UCSD-AML1 (cell line): ENCODE measurements at regions not wholly inside any gene's neighbourhood (a gene's known extent, or its start where the extent isn't known, plus 50 kb on each side); places are given as distances from the start of the nearest gene placed in this dataset.

Experiments used
- DNase-seq: peaks from one replicate; lab custom pipeline; 2025; ENCODE audit not compliant: unreplicated experiment; lab: John Stamatoyannopoulos, UW

DNA sequence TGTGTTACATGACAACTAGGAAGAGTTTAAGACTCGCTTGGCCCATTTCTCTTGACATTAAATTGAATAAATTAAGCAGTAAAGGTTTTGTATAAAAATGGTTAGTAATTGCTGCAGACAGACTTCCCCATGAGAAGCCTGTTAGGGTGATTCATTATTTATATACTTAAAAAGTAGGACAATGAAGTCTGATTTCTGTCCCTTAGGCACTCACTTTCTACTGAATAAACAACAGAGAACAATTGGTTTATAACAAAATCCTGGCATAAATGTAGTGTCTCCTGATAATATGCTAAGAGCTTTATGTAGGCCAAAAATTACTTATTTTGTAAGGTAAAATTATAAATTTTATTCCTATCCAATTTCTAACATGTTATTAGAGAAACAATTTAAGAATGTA lies 2138.5 kb upstream of the PCDH20 start:
- DNase-seq: no peak

DNA sequence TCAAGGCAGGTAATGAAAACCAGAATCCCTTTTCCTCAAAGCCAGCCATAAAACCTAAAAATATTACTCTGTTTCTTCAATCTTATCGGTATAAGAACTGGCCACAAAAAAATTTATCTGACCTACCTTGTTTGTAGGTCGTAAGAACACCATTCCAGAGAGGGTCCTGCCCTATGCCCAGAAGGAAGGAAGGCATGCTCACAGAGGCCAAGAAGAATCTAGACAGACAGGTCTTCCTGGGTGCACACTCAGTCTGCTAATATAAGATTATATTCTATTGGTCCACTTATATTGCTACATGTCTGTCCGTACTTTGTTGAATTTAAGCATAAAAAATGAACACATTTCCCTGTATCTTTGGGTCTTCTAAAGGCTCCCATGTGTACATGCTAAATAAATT lies 2136.1 kb upstream of the PCDH20 start:
- no peak for DNase-seq

DNA sequence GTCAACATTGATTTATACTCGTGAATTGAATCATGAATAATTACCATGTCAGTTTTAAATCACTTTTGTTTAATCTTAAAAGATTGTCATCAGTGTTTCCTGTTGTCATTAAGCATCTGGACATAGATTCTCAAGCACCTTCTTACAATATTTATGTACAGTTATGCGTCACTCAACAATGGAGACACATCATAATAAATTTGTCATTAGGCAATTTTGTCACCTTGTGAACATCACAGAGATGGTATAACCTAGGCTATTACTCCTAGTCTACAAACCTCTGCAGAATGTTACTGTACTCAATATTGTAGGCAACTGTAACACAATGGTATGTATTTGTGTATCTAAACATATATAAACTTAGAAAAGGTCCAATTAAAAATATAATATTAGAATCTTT lies 2130.9 kb upstream of the PCDH20 start:
- no peak for DNase-seq

DNA sequence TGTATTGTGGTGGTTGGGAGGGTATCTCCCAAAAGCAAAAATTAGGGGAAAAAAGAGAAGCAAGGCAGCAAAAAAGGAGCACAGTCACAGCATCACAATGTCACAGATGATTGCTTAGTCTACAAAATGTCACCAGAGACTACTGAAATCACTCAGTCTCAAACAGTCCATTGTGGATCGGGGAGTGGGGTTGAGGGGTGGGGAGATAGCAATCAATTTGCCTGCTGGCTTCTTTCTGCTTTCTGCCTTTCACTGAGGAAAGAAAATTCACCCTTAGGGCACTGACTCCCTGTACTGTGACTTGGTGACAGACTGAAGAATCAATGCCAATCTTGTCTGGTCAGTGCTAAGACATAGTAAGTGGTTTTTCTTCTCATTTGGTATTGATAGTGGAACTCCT lies 2127.1 kb upstream of the PCDH20 start:
- DNase-seq: no peak

DNA sequence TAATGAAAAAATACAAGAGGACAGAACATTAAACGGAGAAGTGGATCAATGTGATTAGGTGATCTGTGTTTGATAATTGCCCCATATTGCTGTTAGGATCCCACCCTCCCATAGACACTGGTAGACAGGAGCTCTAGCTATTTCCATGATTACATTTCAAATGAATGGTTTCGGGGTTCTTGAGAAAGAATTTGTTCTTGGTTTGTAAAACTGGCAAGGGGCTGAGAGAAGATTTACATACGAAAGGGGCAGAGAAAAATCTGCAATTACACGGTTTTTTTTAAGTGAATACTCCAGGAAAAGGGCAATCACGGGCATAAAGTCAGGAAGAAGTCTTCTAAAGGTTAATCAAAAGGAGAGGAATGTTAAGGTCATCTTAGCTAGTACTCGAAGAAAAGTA lies 2125.7 kb upstream of the PCDH20 start:
- no peak for DNase-seq

DNA sequence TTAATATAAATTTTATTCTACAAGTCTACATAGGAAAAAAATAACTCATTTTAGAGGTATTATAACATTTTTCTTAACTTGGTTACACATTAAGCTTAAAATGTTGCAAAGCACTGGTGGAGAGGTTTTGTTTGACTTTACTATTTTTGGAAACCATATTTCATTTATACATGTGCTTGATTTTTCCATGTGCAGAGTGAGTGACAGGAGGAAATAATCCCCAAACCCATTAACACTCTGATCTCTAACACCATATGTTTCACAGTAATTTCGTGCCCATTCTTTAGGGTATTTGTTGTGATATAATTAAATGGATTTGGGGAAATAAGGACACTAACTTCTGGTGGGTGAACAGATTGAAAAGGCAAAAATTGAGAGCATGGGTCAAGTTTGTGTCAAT lies 2124.4 kb upstream of the PCDH20 start:
- DNase-seq: no peak

DNA sequence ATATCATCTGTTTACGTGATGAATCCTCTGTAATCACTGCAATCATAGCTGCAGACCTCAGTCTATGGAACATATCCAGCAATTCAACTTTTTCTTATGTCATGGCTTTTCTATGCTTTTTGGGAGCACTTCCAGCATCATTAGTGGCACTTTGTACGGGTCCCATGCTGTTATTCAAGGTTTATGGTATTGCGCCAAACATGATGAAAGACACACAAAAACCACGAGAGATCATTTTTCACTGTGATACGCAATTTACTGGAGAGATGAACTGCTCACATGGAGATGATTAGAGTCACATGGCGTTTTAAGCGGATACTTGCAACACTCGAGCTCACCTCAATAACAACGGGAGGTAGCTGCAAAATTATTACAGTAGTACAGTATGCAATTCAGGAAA lies 2101.7 kb upstream of the PCDH20 start:
- no peak for DNase-seq

DNA sequence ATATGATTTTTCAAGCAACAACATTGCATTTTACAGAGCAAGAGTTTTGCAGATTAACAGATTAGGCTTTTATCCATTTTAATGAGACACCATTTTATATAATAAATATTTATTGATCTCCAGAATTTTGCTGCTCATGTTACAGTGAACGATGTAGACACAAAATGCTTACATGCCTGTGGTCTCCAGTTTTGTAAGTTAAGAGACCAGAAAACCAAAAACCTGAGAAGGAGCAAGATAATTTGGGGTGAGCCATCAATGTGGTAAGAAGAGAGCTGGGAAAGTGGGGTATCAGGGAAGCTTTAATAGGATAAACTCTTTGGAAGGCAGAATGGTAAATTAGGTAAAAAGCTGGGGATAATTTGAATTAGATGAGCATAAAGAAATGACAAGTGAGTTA lies 2100.5 kb upstream of the PCDH20 start:
- no peak for DNase-seq

DNA sequence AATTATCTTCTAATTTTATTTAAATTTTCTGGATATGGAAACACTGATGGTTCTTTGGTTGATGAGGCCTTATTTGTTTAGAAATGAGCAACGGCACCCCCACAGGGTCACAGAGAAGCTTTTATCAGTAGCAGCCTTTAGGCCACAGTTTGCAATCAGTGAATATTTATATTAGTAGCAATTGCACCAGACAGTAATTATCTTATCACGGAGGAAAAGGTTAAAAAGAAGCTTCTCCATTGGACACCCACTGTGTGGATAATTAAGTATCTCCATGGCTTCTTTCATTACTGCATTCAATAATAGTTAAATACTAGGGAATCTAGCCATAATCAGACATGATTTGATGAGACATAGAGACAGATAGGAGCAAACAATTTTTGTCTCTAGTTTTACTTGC lies 2099.2 kb upstream of the PCDH20 start:
- DNase-seq: no peak

DNA sequence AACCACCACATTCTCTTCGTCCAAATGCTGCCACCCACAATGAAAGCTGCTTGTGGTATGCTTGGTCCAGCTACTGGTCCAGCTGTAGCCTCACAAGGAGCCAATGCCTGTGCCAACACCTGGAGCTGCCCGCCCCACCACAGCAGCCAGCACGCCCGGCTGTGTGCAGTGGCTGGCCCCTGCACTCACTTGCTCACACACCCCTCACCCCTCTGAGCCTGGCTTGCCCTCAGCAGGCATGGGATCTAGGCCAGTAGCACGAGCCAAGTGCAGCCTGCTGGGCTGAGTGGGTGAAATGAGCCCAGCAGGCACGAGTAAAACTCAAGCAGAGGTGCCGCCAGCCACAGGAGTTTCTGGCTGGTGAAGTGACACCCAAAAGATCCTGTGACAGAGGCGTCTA lies 2096.4 kb upstream of the PCDH20 start:
- DNase-seq: no peak

DNA sequence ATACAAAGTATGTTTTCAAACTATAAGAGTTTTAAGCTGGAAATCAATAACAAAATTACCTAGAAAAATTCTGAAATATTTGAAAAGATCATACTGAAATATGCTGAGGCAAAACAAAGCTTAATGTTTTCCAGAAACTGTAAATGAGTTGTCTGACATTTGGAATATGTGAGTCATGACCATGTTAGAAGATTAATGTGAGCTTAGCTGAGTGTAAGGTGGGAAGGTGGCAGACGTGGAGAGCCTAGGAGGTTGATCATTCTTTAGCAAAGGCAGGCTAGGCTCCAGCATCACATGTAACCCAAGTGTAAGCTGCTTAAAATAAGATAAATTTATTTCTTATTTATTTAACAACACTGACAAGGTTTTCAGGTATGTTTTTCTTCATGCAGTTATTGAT lies 2086.1 kb upstream of the PCDH20 start:
- no peak for DNase-seq

DNA sequence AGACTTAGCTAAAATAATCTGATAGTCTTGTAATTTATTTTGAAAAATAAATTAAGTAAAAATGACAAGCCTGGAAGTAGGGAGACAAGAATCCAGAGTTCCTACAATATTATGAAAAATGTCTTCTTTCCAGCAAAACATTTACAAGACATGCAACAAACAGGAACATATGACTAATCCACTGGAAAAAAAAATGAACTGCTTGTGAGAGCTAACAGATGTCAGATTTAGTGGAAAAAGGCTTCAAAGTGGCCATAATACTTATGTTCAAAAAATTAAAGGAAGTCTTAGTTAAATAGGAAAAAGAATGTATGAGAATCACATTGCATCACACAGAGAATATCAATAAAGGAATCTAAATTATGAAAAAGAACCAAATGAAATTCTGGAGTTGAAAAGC lies 2082.0 kb upstream of the PCDH20 start:
- DNase-seq: no peak

DNA sequence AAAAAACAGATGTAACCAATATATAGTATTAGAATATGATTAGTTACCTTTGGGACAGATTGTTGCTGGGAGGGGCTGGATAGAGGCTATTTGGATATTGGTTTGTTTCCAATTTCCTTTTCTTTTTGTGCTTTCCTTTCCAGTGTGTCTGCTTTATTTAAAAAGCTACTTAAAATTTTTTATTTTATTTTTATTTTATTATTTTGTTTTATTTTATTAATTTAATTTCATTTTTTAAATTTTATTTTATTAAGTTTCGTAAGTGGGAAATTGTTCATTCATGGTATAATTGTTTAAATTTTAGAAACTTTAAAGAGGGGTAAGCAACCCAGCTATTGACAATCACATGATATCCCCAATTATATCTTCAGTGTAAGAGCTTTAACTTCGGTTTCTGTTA lies 2077.0 kb upstream of the PCDH20 start:
- DNase-seq: no peak

DNA sequence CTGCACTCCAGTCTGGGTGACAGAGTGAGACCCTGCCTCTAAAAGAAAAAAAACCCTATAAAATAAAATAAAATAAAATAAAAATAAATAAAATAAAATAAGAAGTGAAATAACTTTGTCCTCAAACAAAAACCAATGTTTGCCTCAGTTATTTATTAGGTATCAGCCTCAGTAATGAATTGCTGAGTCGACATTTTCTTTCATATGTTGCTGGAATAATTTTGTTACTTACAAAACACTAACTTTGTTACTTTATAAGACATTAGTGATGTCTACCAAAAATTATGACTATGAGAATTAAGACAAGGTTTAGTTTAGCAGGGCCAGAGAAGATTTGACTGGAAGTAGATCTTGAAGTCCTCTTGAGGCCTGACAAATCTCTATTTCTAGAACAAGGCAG lies 2074.5 kb upstream of the PCDH20 start:
- no peak for DNase-seq

DNA sequence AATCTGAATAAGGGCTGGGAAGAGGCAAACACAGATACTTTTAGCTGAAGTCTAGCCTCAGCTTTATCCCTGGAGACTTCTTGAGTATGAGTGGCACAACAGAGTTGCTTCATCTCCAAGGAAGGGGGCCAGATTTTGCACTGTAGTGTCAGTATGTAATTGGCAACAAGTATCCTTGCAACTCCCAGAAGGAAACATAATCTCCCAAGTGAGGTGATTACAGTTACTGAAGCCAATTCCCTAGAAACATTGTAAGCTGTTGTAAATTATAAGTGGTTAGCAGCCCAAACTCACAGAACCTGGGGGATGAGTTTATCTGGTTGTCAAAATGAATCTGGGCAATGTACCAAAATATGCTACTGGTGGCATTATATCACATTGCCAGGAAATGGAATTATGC lies 2065.7 kb upstream of the PCDH20 start:
- no peak for DNase-seq

DNA sequence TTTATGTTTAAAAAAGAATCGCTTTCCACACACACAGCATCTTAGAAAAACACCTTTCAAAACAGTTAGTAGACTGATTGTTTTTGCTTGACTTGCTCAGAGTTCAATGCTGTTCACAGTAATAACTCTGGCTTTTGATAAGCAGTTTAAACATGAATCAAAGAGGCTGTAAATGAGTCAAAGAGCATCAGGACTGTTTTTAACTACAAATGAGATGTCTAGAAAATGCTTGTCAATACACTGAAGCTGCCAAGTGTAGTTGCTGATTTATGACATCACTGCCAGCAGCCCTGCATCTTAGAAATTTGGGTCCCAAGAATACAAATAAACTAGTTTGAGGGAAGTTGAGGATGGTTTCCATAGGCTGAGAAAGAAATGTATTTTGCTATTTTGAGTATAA lies 2057.1 kb upstream of the PCDH20 start:
- DNase-seq: no peak

DNA sequence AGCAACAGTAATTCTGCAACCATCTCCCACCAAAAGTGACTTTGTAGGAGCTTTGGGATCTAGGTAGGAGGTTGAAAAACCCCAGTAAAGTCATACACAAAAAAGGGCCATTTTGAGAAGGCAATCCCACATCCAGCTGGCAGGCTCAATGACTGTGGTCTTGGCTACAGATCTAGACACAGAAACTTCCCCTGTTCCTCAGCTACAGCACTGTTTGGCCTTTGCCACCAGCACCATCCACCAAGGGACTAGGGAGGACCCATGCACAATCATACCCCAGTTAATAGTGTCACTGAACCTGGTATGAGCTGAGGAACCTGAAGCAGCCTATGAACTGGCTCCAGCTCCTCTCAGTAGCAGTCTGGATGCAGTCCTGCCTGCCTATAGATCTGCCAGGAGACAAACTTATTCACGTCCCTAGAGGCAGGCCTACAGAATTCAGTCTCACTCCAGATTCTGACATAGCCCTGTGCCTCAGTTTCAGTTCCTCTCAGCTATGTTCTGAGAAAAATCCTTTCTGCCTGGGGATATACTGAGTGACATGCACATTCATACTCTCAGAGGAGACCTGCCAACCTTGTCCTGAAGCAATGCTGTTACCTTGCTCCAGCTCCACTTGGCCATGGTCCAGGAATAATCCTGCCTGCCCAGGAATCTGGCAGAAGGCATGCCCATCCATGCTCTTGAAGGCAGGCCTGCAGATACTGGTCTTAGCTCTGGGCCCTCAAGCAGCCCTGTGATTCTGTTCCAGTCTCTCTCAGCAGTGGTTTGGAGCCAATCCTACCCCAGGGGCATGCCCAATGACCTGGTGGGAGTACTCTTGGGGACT lies 2048.3 kb upstream of the PCDH20 start:
- DNase-seq: no peak

DNA sequence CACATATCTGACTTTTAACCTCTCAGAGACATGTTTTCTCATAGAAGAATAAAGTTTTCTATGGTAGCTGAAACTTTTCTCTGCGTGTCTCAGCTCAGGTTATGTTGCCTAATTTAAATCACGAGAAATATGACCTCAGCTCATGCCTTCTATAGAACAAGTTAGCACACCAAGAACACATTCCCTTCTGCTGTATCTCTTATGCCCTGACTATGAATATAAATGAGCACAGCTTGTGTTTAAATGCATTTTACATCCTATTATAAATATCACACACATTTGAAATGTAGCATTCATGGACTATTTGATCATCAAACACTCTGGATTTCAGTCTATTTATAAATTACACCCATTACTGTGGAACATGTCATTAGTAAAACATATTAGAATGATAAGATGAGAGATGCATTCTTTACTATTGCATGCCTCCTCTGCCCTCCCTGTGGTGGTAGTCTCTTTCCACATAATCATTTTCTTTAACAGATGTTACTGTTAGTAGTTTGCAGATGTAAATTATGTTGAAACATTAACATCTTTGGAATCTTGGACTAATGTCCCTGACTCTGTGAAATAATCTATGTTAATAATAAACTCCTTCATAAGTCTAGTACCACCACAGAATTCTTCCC lies 2044.9 kb upstream of the PCDH20 start:
- no peak for DNase-seq

DNA sequence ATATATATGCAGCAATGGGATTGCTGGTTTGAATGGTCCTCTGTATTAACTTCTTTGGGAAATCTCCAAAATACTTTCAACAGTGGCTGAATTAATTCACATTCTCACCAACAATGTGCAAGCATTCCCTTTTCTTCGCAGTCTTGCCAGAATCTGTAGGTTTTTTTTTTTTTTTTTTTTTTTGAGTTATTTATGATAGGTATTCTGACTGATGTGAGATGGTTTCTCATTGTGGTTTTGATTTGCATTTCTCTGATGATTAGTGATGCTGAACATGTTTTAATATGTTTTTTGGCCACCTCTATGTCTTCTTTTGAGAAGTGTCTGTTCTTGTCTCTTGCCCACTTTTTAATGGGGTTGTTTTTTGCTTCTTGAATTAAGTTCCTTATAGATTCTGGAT lies 2041.5 kb upstream of the PCDH20 start:
- DNase-seq: no peak

DNA sequence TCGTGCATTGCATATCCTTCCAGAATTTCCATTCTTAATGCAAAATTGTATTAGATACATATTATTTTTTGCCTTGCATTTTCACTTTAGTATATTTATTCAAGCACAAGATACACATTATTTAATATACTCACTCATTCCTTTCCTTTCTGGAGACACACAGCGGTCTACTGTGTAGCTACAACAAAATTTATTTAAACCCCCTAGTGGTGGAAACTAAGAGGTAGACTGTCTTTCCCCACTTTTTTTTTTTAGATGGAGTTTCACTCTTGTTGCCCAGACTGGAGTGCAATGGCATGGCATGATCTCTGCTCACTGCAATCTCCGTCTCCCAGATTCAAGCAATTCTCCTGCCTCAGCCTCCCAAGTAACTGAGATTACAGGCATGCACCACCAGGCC lies 2040.3 kb upstream of the PCDH20 start:
- DNase-seq: no peak

DNA sequence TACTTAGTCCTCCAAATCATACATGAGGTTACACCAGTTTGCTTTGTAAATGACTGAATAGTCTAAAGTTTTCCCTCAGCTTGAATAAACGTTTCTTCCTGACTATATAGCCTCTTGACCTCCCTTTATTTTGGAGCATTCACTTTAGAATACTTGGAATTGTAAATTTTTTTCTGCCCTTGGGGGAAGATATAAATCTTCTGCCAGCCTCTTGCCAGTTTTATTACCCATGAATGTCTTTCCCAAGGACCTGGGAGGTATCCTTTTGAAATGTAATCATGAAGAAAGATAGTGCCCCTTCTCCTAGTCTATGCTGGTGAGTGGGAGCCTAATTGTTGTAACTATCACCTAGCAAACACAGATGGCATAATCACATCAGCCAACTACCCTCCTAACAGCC lies 2033.9 kb upstream of the PCDH20 start:
- no peak for DNase-seq

DNA sequence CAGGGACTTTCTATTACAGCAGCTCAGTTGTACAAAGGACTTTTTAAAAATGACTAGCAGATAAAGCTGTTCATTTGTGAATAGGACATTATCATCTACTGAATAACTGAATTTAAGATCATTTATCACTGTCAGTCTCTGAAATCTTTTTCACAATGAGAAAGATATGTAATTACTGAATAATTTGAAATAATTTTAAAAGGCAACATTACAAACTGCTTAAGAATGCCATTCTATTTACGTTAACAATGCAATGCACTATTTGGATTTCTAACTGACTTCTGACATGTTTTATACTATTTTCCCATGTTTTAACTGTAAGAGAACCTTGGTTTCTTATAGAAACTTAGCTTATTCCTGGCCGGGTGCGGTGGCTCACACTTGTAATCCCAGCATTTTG lies 2033.0 kb upstream of the PCDH20 start:
- DNase-seq: no peak

DNA sequence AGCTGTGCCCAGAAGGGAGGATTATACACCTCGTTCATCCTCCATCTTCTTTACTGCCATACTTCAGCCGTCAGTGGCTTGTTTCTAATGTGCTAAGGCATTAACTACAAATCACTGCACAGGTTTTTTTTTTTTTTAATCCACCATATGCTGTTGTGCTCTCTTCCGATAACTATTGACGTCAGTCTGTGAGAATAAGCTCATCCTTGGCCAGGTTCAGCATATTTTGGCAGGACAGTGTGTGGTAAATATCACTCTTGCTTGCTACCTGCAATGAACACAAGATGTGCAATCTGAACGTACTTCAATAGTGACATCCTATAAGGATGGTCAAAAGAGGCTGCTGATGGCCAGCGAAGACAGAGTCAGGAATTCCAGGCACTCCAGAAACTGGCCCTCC lies 2030.7 kb upstream of the PCDH20 start:
- no peak for DNase-seq
